WTC11 (cell line): ENCODE measurements at regions not wholly inside any gene's neighbourhood (a gene's known extent, or its start where the extent isn't known, plus 50 kb on each side); places are given as distances from the start of the nearest gene placed in this dataset.

Experiments used
- ATAC-seq: fragments of 200-7000 bp; cut with Tn5 transposase; 2 replicates; pipeline ENCODE4 v1.10.0; 2021; ENCODE audit warnings: mild to moderate bottlenecking, moderate library complexity
- CTCF ChIA-PET: fragments of 300-600 bp; sonication (Branson Sonifier 250); formaldehyde crosslinking; loops from one replicate; lab custom pipeline; 2021; ENCODE audit warnings: antibody characterized with exemption; lab: Charles Lee
- POLR2A ChIA-PET: fragments of 350-600 bp; sonication (Branson Sonifier 250); formaldehyde crosslinking; loops from one replicate; lab custom pipeline; 2021; ENCODE audit warnings: antibody characterized with exemption; lab: Charles Lee
- DNase-seq: peaks from one replicate; pipeline ENCODE4 v3.0.0; 2021; ENCODE audit warnings: low spot score
- H3K27ac Mint-ChIP-seq: 2 replicates; pipeline ENCODE4 v1.8.0; 2021; ENCODE audit warnings: mixed read lengths
- H3K27me3 Mint-ChIP-seq: 2 replicates; pipeline ENCODE4 v1.8.0; 2021; ENCODE audit warnings: low read depth, mild to moderate bottlenecking, moderate library complexity, mixed read lengths
- H3K36me3 Mint-ChIP-seq: 2 replicates; pipeline ENCODE4 v1.8.0; 2021; ENCODE audit warnings: mixed read lengths
- H3K4me1 Mint-ChIP-seq: 2 replicates; pipeline ENCODE4 v1.8.0; 2022; ENCODE audit warnings: mixed read lengths
- H3K4me3 Mint-ChIP-seq: 2 replicates; pipeline ENCODE4 v1.8.0; 2021; ENCODE audit warnings: mild to moderate bottlenecking, moderate library complexity, mixed read lengths
- H3K9me3 Mint-ChIP-seq: 2 replicates; pipeline ENCODE4 v1.8.0; 2021; ENCODE audit warnings: mixed read lengths
- ATF1 ChIP-seq: sonication (generic); formaldehyde crosslinking; IDR thresholded peaks from 2 replicates; pipeline ENCODE4 v1.8.1; 2023; ENCODE audit warnings: mild to moderate bottlenecking, moderate library complexity, missing genetic modification reagents
- FOXK1 ChIP-seq: sonication (generic); formaldehyde crosslinking; IDR thresholded peaks from 2 replicates; pipeline ENCODE4 v1.8.0; 2022; ENCODE audit warnings: mild to moderate bottlenecking, moderate library complexity, missing genetic modification reagents
- GABPB1 ChIP-seq: sonication (generic); formaldehyde crosslinking; IDR thresholded peaks from 2 replicates; pipeline ENCODE4 v1.8.1; 2023; ENCODE audit warnings: mild to moderate bottlenecking, missing genetic modification reagents
- GTF2I ChIP-seq: fragments of 250-450 bp; sonication (Bioruptor Pico); conservative IDR thresholded peaks from 2 replicates; pipeline ENCODE4 v1.4.0; 2021; ENCODE audit warnings: mild to moderate bottlenecking
- OVOL2 ChIP-seq: fragments of 250-450 bp; sonication (Bioruptor Pico); IDR thresholded peaks from 2 replicates; pipeline ENCODE4 v1.9.0; 2021; ENCODE audit warnings: mild to moderate bottlenecking, borderline replicate concordance
- PRRX2 ChIP-seq: fragments of 250-450 bp; sonication (Bioruptor Pico); IDR thresholded peaks from 2 replicates; pipeline ENCODE4 v1.8.0; 2021; ENCODE audit warnings: mild to moderate bottlenecking
- RORB ChIP-seq: fragments of 250-450 bp; sonication (Bioruptor Pico); IDR thresholded peaks from 2 replicates; pipeline ENCODE4 v1.9.0; 2021; ENCODE audit warnings: mild to moderate bottlenecking
- SMAD3 ChIP-seq: sonication (generic); formaldehyde crosslinking; IDR thresholded peaks from 2 replicates; pipeline ENCODE4 v1.8.0; 2022; ENCODE audit warnings: missing genetic modification reagents, mild to moderate bottlenecking, borderline replicate concordance
- TEAD1 ChIP-seq: sonication (generic); formaldehyde crosslinking; IDR thresholded peaks from 2 replicates; pipeline ENCODE4 v1.8.0; 2022; ENCODE audit warnings: mild to moderate bottlenecking, missing genetic modification reagents
- TP53 ChIP-seq: sonication (generic); formaldehyde crosslinking; IDR thresholded peaks from 2 replicates; pipeline ENCODE4 v1.8.1; 2023; ENCODE audit warnings: mild to moderate bottlenecking, missing genetic modification reagents
- ZNF396 ChIP-seq: fragments of 250-450 bp; sonication (Bioruptor Pico); IDR thresholded peaks from 2 replicates; pipeline ENCODE4 v1.8.0; 2021; ENCODE audit warnings: mild to moderate bottlenecking, moderate library complexity, borderline replicate concordance
- TF ChIP-seq, protein P1 (sequence below): sonication (generic); formaldehyde crosslinking; IDR thresholded peaks from 2 replicates; pipeline ENCODE4 v1.8.0; 2023; ENCODE audit warnings: missing genetic modification reagents
- TF ChIP-seq, protein P2 (sequence below): fragments of 200-600 bp; IDR thresholded peaks from 2 replicates; pipeline ENCODE4 v1.8.0; 2022; ENCODE audit warnings: antibody characterized with exemption
- TF ChIP-seq, protein P3 (sequence below): fragments of 250-450 bp; sonication (Bioruptor Pico); IDR thresholded peaks from 2 replicates; pipeline ENCODE4 v1.9.0; 2021; ENCODE audit warnings: mild to moderate bottlenecking
- TF ChIP-seq, protein P4 (sequence below): sonication (generic); formaldehyde crosslinking; conservative IDR thresholded peaks from 2 replicates; pipeline ENCODE4 v1.8.1; 2023; ENCODE audit warnings: mild to moderate bottlenecking, low read depth, missing genetic modification reagents, moderate library complexity
- TF ChIP-seq, protein P5 (sequence below): sonication (generic); formaldehyde crosslinking; IDR thresholded peaks from 2 replicates; pipeline ENCODE4 v1.8.1; 2023; ENCODE audit warnings: mild to moderate bottlenecking, missing genetic modification reagents, moderate library complexity
- TF ChIP-seq, protein P6 (sequence below): fragments of 250-450 bp; sonication (Bioruptor Pico); IDR thresholded peaks from 2 replicates; pipeline ENCODE4 v1.9.0; 2021; ENCODE audit warnings: mild to moderate bottlenecking
- TF ChIP-seq, protein P7 (sequence below): sonication (generic); formaldehyde crosslinking; conservative IDR thresholded peaks from 2 replicates; pipeline ENCODE4 v1.8.1; 2022; ENCODE audit warnings: mild to moderate bottlenecking, missing genetic modification reagents

DNA sequence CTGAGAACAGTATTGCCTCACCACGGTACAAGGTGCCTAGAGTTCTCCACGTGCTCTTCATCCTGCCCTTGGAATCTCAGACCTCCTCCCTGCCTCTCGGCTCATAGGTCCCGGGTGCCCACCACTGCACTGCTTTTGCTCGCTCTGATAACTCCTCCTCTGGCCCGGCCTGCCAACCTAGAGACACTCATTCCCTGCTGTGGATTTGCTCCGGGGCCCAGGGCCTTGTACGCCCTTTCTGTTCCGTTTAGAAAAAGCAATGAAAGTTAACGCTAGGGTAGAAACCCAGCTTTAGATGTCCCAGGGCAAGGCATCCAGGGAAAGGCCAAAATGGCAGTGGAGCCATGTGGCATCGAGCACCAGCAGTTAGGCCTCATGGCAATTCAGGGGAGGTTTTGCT lies 253.9 kb downstream of the VAPA start:
- no peak for ATAC-seq
- no peaks in the 10 kb centered on the region for H3K36me3 Mint-ChIP-seq
- CTCF ChIA-PET: no interaction called here

DNA sequence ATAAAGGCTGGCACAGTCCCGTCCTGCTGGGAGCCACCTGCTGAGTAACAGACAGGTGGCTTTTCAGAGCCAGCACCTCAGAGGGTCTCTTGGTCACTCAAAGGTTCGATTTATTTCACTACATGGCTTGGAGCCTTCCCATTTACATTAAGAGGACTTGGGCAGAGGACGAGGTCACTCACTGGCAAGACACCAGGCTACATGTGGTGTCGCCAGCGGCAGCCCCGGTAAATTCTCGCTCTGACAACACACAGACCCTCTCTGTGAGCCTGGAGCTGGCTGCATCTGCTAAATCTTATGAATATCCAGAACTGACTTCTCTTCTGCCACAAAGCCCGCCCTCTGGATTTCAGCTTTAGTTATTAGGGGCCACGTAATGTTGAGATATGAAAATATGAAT lies 254.7 kb downstream of the VAPA start:
- no peak overlapping the region for H3K4me3 Mint-ChIP-seq
- no peak overlapping the region for H3K27ac Mint-ChIP-seq
- DNase-seq: no peak
- no peaks in the 10 kb centered on the region for H3K27me3 Mint-ChIP-seq
- ATAC-seq: no peak
- CTCF ChIA-PET: no interaction called here
- no peaks in the 10 kb centered on the region for H3K9me3 Mint-ChIP-seq
- no peaks in the 10 kb centered on the region for H3K36me3 Mint-ChIP-seq
- peaks cover 7% of the 10 kb centered on the region; the same call in 1 of the 2 replicates for H3K4me1 Mint-ChIP-seq
- POLR2A ChIA-PET: interaction anchor here (0.6 kb wide), 1 partner anchor 16 kb away, joined by 4 read pairs; no protein-coding TSS in a partner anchor
- TF ChIP-seq, protein P1, sequence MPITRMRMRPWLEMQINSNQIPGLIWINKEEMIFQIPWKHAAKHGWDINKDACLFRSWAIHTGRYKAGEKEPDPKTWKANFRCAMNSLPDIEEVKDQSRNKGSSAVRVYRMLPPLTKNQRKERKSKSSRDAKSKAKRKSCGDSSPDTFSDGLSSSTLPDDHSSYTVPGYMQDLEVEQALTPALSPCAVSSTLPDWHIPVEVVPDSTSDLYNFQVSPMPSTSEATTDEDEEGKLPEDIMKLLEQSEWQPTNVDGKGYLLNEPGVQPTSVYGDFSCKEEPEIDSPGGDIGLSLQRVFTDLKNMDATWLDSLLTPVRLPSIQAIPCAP (CRISPR knock-in tag): no peak
- TF ChIP-seq GTF2I (no peak), OVOL2 (CRISPR knock-in tag) (no peak), ZNF396 (CRISPR knock-in tag) (no peak), FOXK1 (CRISPR knock-in tag) (no peak), ATF1 (CRISPR knock-in tag) (no peak), RORB (CRISPR knock-in tag) (no peak), PRRX2 (no peak), GABPB1 (CRISPR knock-in tag) (no peak), SMAD3 (CRISPR knock-in tag) (no peak), TEAD1 (CRISPR knock-in tag) (no peak)
- TF ChIP-seq, protein P2, sequence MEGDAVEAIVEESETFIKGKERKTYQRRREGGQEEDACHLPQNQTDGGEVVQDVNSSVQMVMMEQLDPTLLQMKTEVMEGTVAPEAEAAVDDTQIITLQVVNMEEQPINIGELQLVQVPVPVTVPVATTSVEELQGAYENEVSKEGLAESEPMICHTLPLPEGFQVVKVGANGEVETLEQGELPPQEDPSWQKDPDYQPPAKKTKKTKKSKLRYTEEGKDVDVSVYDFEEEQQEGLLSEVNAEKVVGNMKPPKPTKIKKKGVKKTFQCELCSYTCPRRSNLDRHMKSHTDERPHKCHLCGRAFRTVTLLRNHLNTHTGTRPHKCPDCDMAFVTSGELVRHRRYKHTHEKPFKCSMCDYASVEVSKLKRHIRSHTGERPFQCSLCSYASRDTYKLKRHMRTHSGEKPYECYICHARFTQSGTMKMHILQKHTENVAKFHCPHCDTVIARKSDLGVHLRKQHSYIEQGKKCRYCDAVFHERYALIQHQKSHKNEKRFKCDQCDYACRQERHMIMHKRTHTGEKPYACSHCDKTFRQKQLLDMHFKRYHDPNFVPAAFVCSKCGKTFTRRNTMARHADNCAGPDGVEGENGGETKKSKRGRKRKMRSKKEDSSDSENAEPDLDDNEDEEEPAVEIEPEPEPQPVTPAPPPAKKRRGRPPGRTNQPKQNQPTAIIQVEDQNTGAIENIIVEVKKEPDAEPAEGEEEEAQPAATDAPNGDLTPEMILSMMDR: no peak
- TF ChIP-seq, protein P3, sequence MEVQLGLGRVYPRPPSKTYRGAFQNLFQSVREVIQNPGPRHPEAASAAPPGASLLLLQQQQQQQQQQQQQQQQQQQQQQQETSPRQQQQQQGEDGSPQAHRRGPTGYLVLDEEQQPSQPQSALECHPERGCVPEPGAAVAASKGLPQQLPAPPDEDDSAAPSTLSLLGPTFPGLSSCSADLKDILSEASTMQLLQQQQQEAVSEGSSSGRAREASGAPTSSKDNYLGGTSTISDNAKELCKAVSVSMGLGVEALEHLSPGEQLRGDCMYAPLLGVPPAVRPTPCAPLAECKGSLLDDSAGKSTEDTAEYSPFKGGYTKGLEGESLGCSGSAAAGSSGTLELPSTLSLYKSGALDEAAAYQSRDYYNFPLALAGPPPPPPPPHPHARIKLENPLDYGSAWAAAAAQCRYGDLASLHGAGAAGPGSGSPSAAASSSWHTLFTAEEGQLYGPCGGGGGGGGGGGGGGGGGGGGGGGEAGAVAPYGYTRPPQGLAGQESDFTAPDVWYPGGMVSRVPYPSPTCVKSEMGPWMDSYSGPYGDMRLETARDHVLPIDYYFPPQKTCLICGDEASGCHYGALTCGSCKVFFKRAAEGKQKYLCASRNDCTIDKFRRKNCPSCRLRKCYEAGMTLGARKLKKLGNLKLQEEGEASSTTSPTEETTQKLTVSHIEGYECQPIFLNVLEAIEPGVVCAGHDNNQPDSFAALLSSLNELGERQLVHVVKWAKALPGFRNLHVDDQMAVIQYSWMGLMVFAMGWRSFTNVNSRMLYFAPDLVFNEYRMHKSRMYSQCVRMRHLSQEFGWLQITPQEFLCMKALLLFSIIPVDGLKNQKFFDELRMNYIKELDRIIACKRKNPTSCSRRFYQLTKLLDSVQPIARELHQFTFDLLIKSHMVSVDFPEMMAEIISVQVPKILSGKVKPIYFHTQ: no peak
- TF ChIP-seq, protein P4, sequence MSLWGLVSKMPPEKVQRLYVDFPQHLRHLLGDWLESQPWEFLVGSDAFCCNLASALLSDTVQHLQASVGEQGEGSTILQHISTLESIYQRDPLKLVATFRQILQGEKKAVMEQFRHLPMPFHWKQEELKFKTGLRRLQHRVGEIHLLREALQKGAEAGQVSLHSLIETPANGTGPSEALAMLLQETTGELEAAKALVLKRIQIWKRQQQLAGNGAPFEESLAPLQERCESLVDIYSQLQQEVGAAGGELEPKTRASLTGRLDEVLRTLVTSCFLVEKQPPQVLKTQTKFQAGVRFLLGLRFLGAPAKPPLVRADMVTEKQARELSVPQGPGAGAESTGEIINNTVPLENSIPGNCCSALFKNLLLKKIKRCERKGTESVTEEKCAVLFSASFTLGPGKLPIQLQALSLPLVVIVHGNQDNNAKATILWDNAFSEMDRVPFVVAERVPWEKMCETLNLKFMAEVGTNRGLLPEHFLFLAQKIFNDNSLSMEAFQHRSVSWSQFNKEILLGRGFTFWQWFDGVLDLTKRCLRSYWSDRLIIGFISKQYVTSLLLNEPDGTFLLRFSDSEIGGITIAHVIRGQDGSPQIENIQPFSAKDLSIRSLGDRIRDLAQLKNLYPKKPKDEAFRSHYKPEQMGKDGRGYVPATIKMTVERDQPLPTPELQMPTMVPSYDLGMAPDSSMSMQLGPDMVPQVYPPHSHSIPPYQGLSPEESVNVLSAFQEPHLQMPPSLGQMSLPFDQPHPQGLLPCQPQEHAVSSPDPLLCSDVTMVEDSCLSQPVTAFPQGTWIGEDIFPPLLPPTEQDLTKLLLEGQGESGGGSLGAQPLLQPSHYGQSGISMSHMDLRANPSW (CRISPR knock-in tag): no peak
- TF ChIP-seq, protein P5, sequence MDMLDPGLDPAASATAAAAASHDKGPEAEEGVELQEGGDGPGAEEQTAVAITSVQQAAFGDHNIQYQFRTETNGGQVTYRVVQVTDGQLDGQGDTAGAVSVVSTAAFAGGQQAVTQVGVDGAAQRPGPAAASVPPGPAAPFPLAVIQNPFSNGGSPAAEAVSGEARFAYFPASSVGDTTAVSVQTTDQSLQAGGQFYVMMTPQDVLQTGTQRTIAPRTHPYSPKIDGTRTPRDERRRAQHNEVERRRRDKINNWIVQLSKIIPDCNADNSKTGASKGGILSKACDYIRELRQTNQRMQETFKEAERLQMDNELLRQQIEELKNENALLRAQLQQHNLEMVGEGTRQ (CRISPR knock-in tag): no peak

More for the DNA sequence above, 253.9 kb downstream of the VAPA start:
- TF ChIP-seq, protein P6, sequence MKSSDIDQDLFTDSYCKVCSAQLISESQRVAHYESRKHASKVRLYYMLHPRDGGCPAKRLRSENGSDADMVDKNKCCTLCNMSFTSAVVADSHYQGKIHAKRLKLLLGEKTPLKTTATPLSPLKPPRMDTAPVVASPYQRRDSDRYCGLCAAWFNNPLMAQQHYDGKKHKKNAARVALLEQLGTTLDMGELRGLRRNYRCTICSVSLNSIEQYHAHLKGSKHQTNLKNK: no peak
- TF ChIP-seq, protein P4 (CRISPR knock-in tag): no peak
- TF ChIP-seq TP53 (CRISPR knock-in tag): no peak
- TF ChIP-seq, protein P7, sequence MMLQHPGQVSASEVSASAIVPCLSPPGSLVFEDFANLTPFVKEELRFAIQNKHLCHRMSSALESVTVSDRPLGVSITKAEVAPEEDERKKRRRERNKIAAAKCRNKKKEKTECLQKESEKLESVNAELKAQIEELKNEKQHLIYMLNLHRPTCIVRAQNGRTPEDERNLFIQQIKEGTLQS (CRISPR knock-in tag): no peak
- H3K4me1 Mint-ChIP-seq: peaks cover 7% of the 10 kb centered on the region; the same call in 1 of the 2 replicates
- no peaks in the 10 kb centered on the region for H3K9me3 Mint-ChIP-seq
- H3K4me3 Mint-ChIP-seq: no peak overlapping the region
- DNase-seq: no peak
- POLR2A ChIA-PET: no interaction called here
- no peak overlapping the region for H3K27ac Mint-ChIP-seq
- no peaks in the 10 kb centered on the region for H3K27me3 Mint-ChIP-seq
